DND-41 (cell line): ENCODE measurements at regions not wholly inside any gene's neighbourhood (a gene's known extent, or its start where the extent isn't known, plus 50 kb on each side); places are given as distances from the start of the nearest gene placed in this dataset.

Source experiments
- ATAC-seq: fragments of 200-7000 bp; cut with Tn5 transposase; 3 replicates; pipeline ENCODE4 v1.9.1; 2021; ENCODE audit warnings: low read depth; ENCODE audit not compliant: insufficient read depth
- DNase-seq: peaks from one replicate; pipeline ENCODE4 v3.0.0-alpha.2; 2020
- H2AFZ ChIP-seq: 2 replicates; pipeline ENCODE4 v1.6.0; 2012; ENCODE audit warnings: low read depth, low read length
- H3K27ac ChIP-seq: 2 replicates; pipeline ENCODE4 v1.5.1; 2012; ENCODE audit warnings: low read length, inconsistent platforms
- H3K27me3 ChIP-seq: fragments of 200-600 bp; sonication (generic); 2 replicates; pipeline ENCODE4 v1.6.0; 2012; ENCODE audit warnings: low read length, mild to moderate bottlenecking, inconsistent platforms; ENCODE audit not compliant: insufficient read depth, poor library complexity
- H3K36me3 ChIP-seq: 2 replicates; pipeline ENCODE4 v1.5.1; 2012; ENCODE audit warnings: low read length, inconsistent platforms; ENCODE audit not compliant: insufficient read depth
- H3K4me1 ChIP-seq: 2 replicates; pipeline ENCODE4 v1.5.1; 2012; ENCODE audit warnings: mild to moderate bottlenecking, low read length; ENCODE audit not compliant: insufficient read depth
- H3K4me2 ChIP-seq: 2 replicates; pipeline ENCODE4 v1.6.0; 2012; ENCODE audit warnings: mild to moderate bottlenecking, moderate library complexity, low read length, inconsistent platforms; ENCODE audit not compliant: insufficient read depth
- H3K4me3 ChIP-seq, 2 experiments: fragments of 200-600 bp in 1 of 2; shearing (Covaris generic) in 1 of 2; 2 replicates each; pipeline ENCODE4 v1.5.1; 2012 to 2016; ENCODE audit warnings: inconsistent platforms in 2 of 2, low read length in 2 of 2, mild to moderate bottlenecking in 2 of 2, low read depth in 1 of 2, moderate library complexity in 1 of 2
- H3K79me2 ChIP-seq: 2 replicates; pipeline ENCODE4 v1.6.0; 2012; ENCODE audit warnings: low read length, inconsistent platforms; ENCODE audit not compliant: insufficient read depth
- H3K9ac ChIP-seq: 2 replicates; pipeline ENCODE4 v1.6.0; 2012; ENCODE audit warnings: low read depth, mild to moderate bottlenecking, inconsistent platforms, low read length, moderate library complexity
- H3K9me3 ChIP-seq: 2 replicates; pipeline ENCODE4 v1.5.1; 2012; ENCODE audit warnings: low read length, moderate library complexity, mild to moderate bottlenecking, inconsistent platforms; ENCODE audit not compliant: insufficient read depth, severe bottlenecking
- H4K20me1 ChIP-seq: 2 replicates; pipeline ENCODE4 v1.6.0; 2012; ENCODE audit warnings: low read length; ENCODE audit not compliant: insufficient read depth
- EZH2 ChIP-seq: IDR thresholded peaks from 3 replicates; pipeline ENCODE4 v1.6.1; 2012; ENCODE audit warnings: borderline replicate concordance, low read depth, mild to moderate bottlenecking, moderate library complexity, low read length, inconsistent platforms; ENCODE audit not compliant: severe bottlenecking
- TF ChIP-seq, protein P1 (sequence below): IDR thresholded peaks from 2 replicates; pipeline ENCODE4 v1.5.1; 2012; ENCODE audit warnings: borderline replicate concordance, low read length, moderate library complexity, mild to moderate bottlenecking; ENCODE audit not compliant: poor library complexity, severe bottlenecking; ENCODE audit errors: extremely low read depth

DNA sequence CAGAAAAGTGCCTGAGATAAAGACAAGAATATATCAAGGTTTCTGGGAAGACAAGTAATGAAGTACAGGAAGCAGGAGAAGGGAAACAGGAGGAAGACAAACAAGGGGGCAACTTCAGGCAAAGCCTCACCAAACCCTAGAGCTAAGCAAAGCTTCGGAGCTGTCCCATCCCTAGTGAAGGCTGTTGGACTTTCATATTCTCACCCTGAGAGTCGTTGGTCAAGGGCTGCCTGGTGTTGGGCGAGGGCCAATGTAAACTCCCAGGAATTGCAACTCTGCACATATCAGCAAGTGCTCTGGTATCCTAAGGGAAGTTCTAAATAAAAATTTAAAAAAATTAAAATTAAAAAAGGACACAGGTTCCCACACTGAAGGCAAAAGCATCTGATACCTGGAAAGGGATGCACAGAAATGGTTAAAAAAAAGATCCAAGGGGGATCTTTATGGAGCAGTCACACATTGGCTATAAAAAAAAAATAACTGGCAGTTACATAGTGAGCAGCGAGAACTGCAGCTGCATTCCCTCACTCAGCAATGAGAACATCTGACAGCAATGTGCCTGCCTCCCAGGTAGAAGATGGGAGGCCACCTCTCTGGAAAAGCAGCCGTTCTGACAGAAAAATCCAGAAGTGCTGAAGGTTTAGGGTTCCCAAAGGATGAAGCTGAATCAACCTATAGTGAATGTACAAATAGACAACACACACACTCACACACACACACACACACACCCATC, 304.7 kb downstream of the WDR11 start:
- no peaks in the 10 kb centered on the region for H4K20me1 ChIP-seq
- no peaks in the 10 kb centered on the region for H3K27me3 ChIP-seq
- no peak overlapping the region for H2AFZ ChIP-seq
- no peaks in the 10 kb centered on the region for H3K36me3 ChIP-seq
- no peak overlapping the region for H3K27ac ChIP-seq
- no peak overlapping the region for H3K9ac ChIP-seq
- no peaks in the 10 kb centered on the region for H3K79me2 ChIP-seq
- no peak overlapping the region for H3K4me3 ChIP-seq
- H3K9me3 ChIP-seq = no peaks in the 10 kb centered on the region
- no peak for ATAC-seq
- no peaks in the 10 kb centered on the region for H3K4me1 ChIP-seq
- DNase-seq = no peak
- TF ChIP-seq, protein P1, sequence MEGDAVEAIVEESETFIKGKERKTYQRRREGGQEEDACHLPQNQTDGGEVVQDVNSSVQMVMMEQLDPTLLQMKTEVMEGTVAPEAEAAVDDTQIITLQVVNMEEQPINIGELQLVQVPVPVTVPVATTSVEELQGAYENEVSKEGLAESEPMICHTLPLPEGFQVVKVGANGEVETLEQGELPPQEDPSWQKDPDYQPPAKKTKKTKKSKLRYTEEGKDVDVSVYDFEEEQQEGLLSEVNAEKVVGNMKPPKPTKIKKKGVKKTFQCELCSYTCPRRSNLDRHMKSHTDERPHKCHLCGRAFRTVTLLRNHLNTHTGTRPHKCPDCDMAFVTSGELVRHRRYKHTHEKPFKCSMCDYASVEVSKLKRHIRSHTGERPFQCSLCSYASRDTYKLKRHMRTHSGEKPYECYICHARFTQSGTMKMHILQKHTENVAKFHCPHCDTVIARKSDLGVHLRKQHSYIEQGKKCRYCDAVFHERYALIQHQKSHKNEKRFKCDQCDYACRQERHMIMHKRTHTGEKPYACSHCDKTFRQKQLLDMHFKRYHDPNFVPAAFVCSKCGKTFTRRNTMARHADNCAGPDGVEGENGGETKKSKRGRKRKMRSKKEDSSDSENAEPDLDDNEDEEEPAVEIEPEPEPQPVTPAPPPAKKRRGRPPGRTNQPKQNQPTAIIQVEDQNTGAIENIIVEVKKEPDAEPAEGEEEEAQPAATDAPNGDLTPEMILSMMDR = no peak
- no peak for TF ChIP-seq EZH2
- no peak overlapping the region for H3K4me2 ChIP-seq

DNA sequence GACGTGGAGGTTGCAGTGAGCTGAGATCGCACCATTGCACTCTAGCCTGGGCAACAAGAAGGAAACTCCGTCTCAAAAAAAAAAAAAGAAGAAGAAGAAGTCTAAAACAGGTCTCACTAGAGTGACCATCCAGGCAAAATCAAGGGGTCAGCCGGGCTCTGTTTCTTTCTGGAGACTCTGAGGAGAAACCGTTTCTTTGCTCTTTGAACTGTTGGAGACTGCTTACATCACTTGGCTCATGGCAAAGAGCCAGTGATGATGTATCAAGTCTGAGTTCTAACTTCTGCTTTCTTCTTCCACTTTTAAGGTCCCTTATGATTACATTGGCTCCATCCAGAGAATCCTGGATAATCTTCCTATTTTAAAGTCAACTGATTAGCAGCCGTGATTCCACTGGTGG, 306.8 kb downstream of the WDR11 start:
- no peak overlapping the region for H2AFZ ChIP-seq
- H3K4me3 ChIP-seq = no peak overlapping the region
- no peak for DNase-seq
- H3K9ac ChIP-seq = no peak overlapping the region
- H3K36me3 ChIP-seq = no peaks in the 10 kb centered on the region
- no peaks in the 10 kb centered on the region for H4K20me1 ChIP-seq
- no peaks in the 10 kb centered on the region for H3K79me2 ChIP-seq
- H3K27me3 ChIP-seq = no peaks in the 10 kb centered on the region
- H3K4me2 ChIP-seq = no peak overlapping the region
- TF ChIP-seq, protein P1 = no peak
- TF ChIP-seq EZH2 = no peak
- ATAC-seq = no peak
- H3K4me1 ChIP-seq = no peaks in the 10 kb centered on the region
- no peak overlapping the region for H3K27ac ChIP-seq
- H3K9me3 ChIP-seq = no peaks in the 10 kb centered on the region

DNA sequence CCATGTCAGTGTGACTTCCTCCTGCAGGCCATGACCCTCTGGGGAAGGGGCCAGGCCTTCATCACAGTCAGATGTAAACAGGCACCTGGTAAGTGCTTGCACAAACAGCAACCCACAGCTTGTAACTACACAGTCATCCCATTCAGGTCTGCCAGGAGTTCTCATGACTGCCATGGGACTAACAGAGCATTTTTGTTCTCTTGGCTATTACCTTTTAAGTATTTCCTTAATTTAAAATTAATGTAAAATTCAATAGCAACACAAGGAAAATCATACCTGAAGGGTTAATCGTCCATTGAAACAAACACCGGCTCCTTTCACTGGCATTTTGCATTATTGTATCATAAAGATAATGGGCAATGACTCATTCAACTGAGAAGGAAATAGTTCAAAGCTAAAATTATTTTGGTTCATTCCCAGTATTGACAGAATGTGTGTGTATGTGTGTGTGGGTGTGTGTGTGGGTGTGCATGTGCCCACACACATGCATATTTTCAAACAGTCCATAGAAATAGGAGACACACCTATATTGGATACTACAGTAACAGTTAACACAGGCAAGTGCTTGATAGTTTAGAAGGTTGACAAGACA, 307.9 kb downstream of the WDR11 start:
- Histone ChIP-seq H3K9ac (no peak overlapping the region), H4K20me1 (no peaks in the 10 kb centered on the region), H3K4me2 (no peak overlapping the region), H3K79me2 (no peaks in the 10 kb centered on the region), H3K36me3 (no peaks in the 10 kb centered on the region), H3K4me1 (no peaks in the 10 kb centered on the region), H2AFZ (no peak overlapping the region), H3K9me3 (no peaks in the 10 kb centered on the region), H3K4me3 (no peak overlapping the region), H3K27me3 (no peaks in the 10 kb centered on the region), H3K27ac (no peak overlapping the region)
- TF ChIP-seq EZH2 = no peak
- TF ChIP-seq, protein P1 = no peak
- ATAC-seq = no peak
- no peak for DNase-seq
